ENCODE measurements at regions not wholly inside any gene's neighbourhood (a gene's known extent, or its start where the extent isn't known, plus 50 kb on each side); places are given as distances from the start of the nearest gene placed in this dataset.

GRCh38 chr3:152202976-152203626 lies 65.6 kb upstream of the MBNL1 start:
- H3K27me3 ChIP-seq, result no peaks in the 10 kb centered on the region
- TF ChIP-seq CTCF (IDR thresholded peaks at IDR 0.05; ENCODE audit: low read depth, low read length), result no peak
- peaks cover 24% of the 10 kb centered on the region for H3K4me1 ChIP-seq (ENCODE audit: low read depth)
- H3K36me3 ChIP-seq, result no peaks in the 10 kb centered on the region
- peak in 1 of 2 donors; percentile 27 for DNase-seq (ENCODE audit: low read depth in 1 of 2, low spot score in 1 of 2)
- no peak overlapping the region for H3K27ac ChIP-seq
- H3K9me3 ChIP-seq (ENCODE audit: low read depth), result no peaks in the 10 kb centered on the region
- no peak overlapping the region for H3K4me3 ChIP-seq

- Histone ChIP-seq H3K4me3 (no peak overlapping the region), H3K36me3 (no peaks in the 10 kb centered on the region), H3K4me1 (ENCODE audit: low read depth) (peaks cover 24% of the 10 kb centered on the region), H3K27ac (no peak overlapping the region), H3K9me3 (ENCODE audit: low read depth) (no peaks in the 10 kb centered on the region), H3K27me3 (no peaks in the 10 kb centered on the region)
- no peak for TF ChIP-seq CTCF (IDR thresholded peaks at IDR 0.05; ENCODE audit: low read depth, low read length)
- DNase-seq (ENCODE audit: low read depth in 1 of 2, low spot score in 1 of 2), result peak in 1 of 2 donors; percentile 28
Observed at GRCh38 chr3:152203652-152204051, 65.1 kb upstream of the MBNL1 start.

- no peak for DNase-seq (ENCODE audit: low read depth in 1 of 2, low spot score in 1 of 2)
- Histone ChIP-seq H3K4me3 (no peak overlapping the region), H3K4me1 (ENCODE audit: low read depth) (peaks cover 24% of the 10 kb centered on the region), H3K27ac (no peak overlapping the region), H3K27me3 (no peaks in the 10 kb centered on the region), H3K36me3 (no peaks in the 10 kb centered on the region), H3K9me3 (ENCODE audit: low read depth) (no peaks in the 10 kb centered on the region)
- no peak for TF ChIP-seq CTCF (IDR thresholded peaks at IDR 0.05; ENCODE audit: low read depth, low read length)
Observed at GRCh38 chr3:152204218-152204617, 64.5 kb upstream of the MBNL1 start.

- no peak for TF ChIP-seq CTCF (IDR thresholded peaks at IDR 0.05; ENCODE audit: low read depth, low read length)
- H3K36me3 ChIP-seq, result no peaks in the 10 kb centered on the region
- peaks cover 18% of the 10 kb centered on the region for H3K4me1 ChIP-seq (ENCODE audit: low read depth)
- no peak overlapping the region for H3K4me3 ChIP-seq
- no peaks in the 10 kb centered on the region for H3K9me3 ChIP-seq (ENCODE audit: low read depth)
- no peaks in the 10 kb centered on the region for H3K27me3 ChIP-seq
- no peak for DNase-seq (ENCODE audit: low read depth in 1 of 2, low spot score in 1 of 2)
- H3K27ac ChIP-seq, result no peak overlapping the region
Observed at GRCh38 chr3:152205097-152205593, 63.6 kb upstream of the MBNL1 start.

GRCh38 chr3:152206243-152206760 lies 62.4 kb upstream of the MBNL1 start:
- Histone ChIP-seq H3K27me3 (no peaks in the 10 kb centered on the region), H3K9me3 (ENCODE audit: low read depth) (no peaks in the 10 kb centered on the region), H3K36me3 (no peaks in the 10 kb centered on the region), H3K27ac (no peak overlapping the region), H3K4me3 (no peak overlapping the region), H3K4me1 (ENCODE audit: low read depth) (peaks cover 6% of the 10 kb centered on the region)
- DNase-seq (ENCODE audit: low read depth in 1 of 2, low spot score in 1 of 2), result no peak
- no peak for TF ChIP-seq CTCF (IDR thresholded peaks at IDR 0.05; ENCODE audit: low read depth, low read length)

All from cardiac muscle cell (in vitro differentiated cells and primary cell).